HFF-Myc (cell line): ENCODE measurements at regions not wholly inside any gene's neighbourhood (a gene's known extent, or its start where the extent isn't known, plus 50 kb on each side); places are given as distances from the start of the nearest gene placed in this dataset.

Experiments
- DNase-seq: peaks from one replicate; pipeline ENCODE4 v3.0.0-alpha.2; 2011; ENCODE audit warnings: low read depth; ENCODE audit errors: extremely low read depth
- H3K4me3 ChIP-seq: replicated peaks from 2 replicates; pipeline ENCODE4 v1.5.1; 2011; ENCODE audit warnings: low read depth, mild to moderate bottlenecking, control low read depth, low read length
- CTCF ChIP-seq: IDR thresholded peaks from 2 replicates; pipeline ENCODE4 v1.5.1; 2012; ENCODE audit warnings: mild to moderate bottlenecking, low read depth, low read length, control low read depth; ENCODE audit errors: missing control alignments

- no peak for DNase-seq
- TF ChIP-seq CTCF: no peak
- no peak overlapping the region for H3K4me3 ChIP-seq
Observed at GRCh38 chr2:5986801-5987787, 294.9 kb downstream of the SOX11 start.

- no peak for DNase-seq
- no peak overlapping the region for H3K4me3 ChIP-seq
- no peak for TF ChIP-seq CTCF
Observed at GRCh38 chr2:5988120-5988519, 295.9 kb downstream of the SOX11 start.

- no peak for DNase-seq
- no peak for TF ChIP-seq CTCF
- no peak overlapping the region for H3K4me3 ChIP-seq
Observed at GRCh38 chr2:5990086-5990485, 297.9 kb downstream of the SOX11 start.

GRCh38 chr2:5991305-5991968 is 299.3 kb downstream of the SOX11 start:
- no peak overlapping the region for H3K4me3 ChIP-seq
- TF ChIP-seq CTCF: no peak
- no peak for DNase-seq

- TF ChIP-seq CTCF: no peak
- H3K4me3 ChIP-seq: no peak overlapping the region
Observed at GRCh38 chr2:5995832-5996231, 303.6 kb downstream of the SOX11 start.

GRCh38 chr2:6008186-6008585 is 316.0 kb downstream of the SOX11 start:
- H3K4me3 ChIP-seq: no peak overlapping the region
- no peak for DNase-seq
- TF ChIP-seq CTCF: no peak

More at GRCh38 chr2:5995832-5996231, 303.6 kb downstream of the SOX11 start:
- DNase-seq: no peak
